B cell (primary cell): ENCODE measurements at regions not wholly inside any gene's neighbourhood (a gene's known extent, or its start where the extent isn't known, plus 50 kb on each side); places are given as distances from the start of the nearest gene placed in this dataset.

Source experiments
- ATAC-seq: fragments of 200-7000 bp; cut with Tn5 transposase; one replicate; pipeline ENCODE4 v1.10.0; 2021; ENCODE audit warnings: low read depth, mild to moderate bottlenecking, moderate number of reproducible peaks, moderate library complexity
- CTCF ChIA-PET: fragments of 350-600 bp; sonication (Branson Sonifier 250); formaldehyde crosslinking; loops from one replicate; lab custom pipeline; 2021; ENCODE audit warnings: antibody characterized with exemption, inconsistent platforms; lab: Charles Lee
- POLR2A ChIA-PET: fragments of 350-600 bp; sonication (Branson Sonifier 250); formaldehyde crosslinking; loops from one replicate; lab custom pipeline; 2021; ENCODE audit warnings: antibody characterized with exemption; lab: Charles Lee
- DNase-seq: peaks from one replicate; pipeline ENCODE4 v3.0.0; 2013
- H2AFZ ChIP-seq: 2 replicates; pipeline ENCODE4 v1.6.1; 2012; ENCODE audit warnings: mild to moderate bottlenecking, low read depth, low read length; ENCODE audit not compliant: insufficient read depth, poor library complexity, severe bottlenecking
- H3K27ac ChIP-seq, 2 donors: 1 replicate in 1 of 2; 2 replicates in 1 of 2; pipeline ENCODE4 v1.5.1; 2012 to 2013; ENCODE audit warnings: low read length in 2 of 2, mild to moderate bottlenecking in 2 of 2, moderate library complexity in 1 of 2
- H3K27me3 ChIP-seq, 4 experiments: fragments of 200-600 bp in 1 of 4; sonication (generic) in 1 of 4; replicated peaks in 1 of 4; 1 replicate in 2 of 4; 2 replicates in 2 of 4; pipeline versions ENCODE4 v1.6.1 to v1.7.0; 2013 to 2016; ENCODE audit warnings: low read length in 3 of 4, mild to moderate bottlenecking in 2 of 4, mixed read lengths in 1 of 4, moderate library complexity in 1 of 4; ENCODE audit not compliant: insufficient read depth in 4 of 4, control insufficient read depth in 3 of 4; ENCODE audit errors: control extremely low read depth in 1 of 4
- H3K36me3 ChIP-seq, 2 experiments: replicated peaks in 1 of 2; 1 replicate in 1 of 2; 2 replicates in 1 of 2; pipeline versions ENCODE4 v1.6.1 to v1.7.1; 2013; ENCODE audit warnings: low read length in 1 of 2; ENCODE audit not compliant: insufficient read depth in 2 of 2, control insufficient read depth in 1 of 2; ENCODE audit errors: control extremely low read depth in 1 of 2, extremely low read depth in 1 of 2
- H3K4me1 ChIP-seq, 2 donors: fragments of 200-600 bp in 1 of 2; sonication (generic) in 1 of 2; 1 replicate in 1 of 2; 2 replicates in 1 of 2; pipeline versions ENCODE4 v1.5.1 to v1.6.1; 2013 to 2017; ENCODE audit warnings: low read length in 2 of 2; ENCODE audit not compliant: control insufficient read depth in 2 of 2, insufficient read depth in 2 of 2
- H3K4me2 ChIP-seq: replicated peaks from 2 replicates; pipeline ENCODE3; 2012; ENCODE audit warnings: mild to moderate bottlenecking, low read depth, low read length; ENCODE audit not compliant: poor library complexity, severe bottlenecking
- H3K4me3 ChIP-seq, 5 experiments: fragments of 200-600 bp in 1 of 5; sonication (generic) in 1 of 5; 1 replicate in 3 of 5; 2 replicates in 2 of 5; pipeline versions ENCODE4 v1.5.1 to v1.7.0; 2011 to 2016; ENCODE audit warnings: low read length in 4 of 5, mild to moderate bottlenecking in 4 of 5, low read depth in 2 of 5, control low read depth in 1 of 5, moderate library complexity in 1 of 5; ENCODE audit not compliant: insufficient read depth in 1 of 5; ENCODE audit errors: control extremely low read depth in 1 of 5, extremely low read depth in 1 of 5
- H3K79me2 ChIP-seq: fragments of 200-600 bp; sonication (generic); one replicate; pipeline ENCODE4 v1.6.0; 2016; ENCODE audit warnings: low read length; ENCODE audit not compliant: control insufficient read depth, insufficient read depth
- H3K9ac ChIP-seq: fragments of 200-600 bp; sonication (generic); 2 replicates; pipeline ENCODE4 v1.6.1; 2017; ENCODE audit warnings: mild to moderate bottlenecking, low read length, moderate library complexity
- H3K9me3 ChIP-seq, 3 donors: one replicate each; pipeline versions ENCODE4 v1.6.1 to v1.7.1; 2013; ENCODE audit warnings: low read length in 2 of 3; ENCODE audit not compliant: control insufficient read depth in 2 of 3, insufficient read depth in 1 of 3; ENCODE audit errors: control extremely low read depth in 1 of 3
- H4K20me1 ChIP-seq: 2 replicates; pipeline ENCODE4 v1.6.0; 2012; ENCODE audit warnings: mild to moderate bottlenecking, low read length; ENCODE audit not compliant: insufficient read depth, control insufficient read depth, poor library complexity, severe bottlenecking
- H3K27ac Mint-ChIP-seq: one replicate; pipeline ENCODE4 v1.8.0; 2021; ENCODE audit warnings: mixed read lengths
- H3K27me3 Mint-ChIP-seq: one replicate; pipeline ENCODE4 v1.8.0; 2021; ENCODE audit warnings: mixed read lengths
- H3K4me1 Mint-ChIP-seq: one replicate; pipeline ENCODE4 v1.8.0; 2021; ENCODE audit warnings: mixed read lengths
- H3K4me3 Mint-ChIP-seq: one replicate; pipeline ENCODE4 v1.8.0; 2021; ENCODE audit warnings: mixed read lengths
- H3K9me3 Mint-ChIP-seq: one replicate; pipeline ENCODE4 v1.8.0; 2022; ENCODE audit warnings: mixed read lengths; ENCODE audit not compliant: insufficient read depth
- CTCF ChIP-seq: fragments of 200-600 bp; IDR thresholded peaks from one replicate; pipeline ENCODE4 v1.8.0; 2022; ENCODE audit warnings: antibody characterized with exemption, mild to moderate bottlenecking
- EZH2 ChIP-seq: IDR thresholded peaks from 2 replicates; pipeline ENCODE4 v1.6.1; 2012; ENCODE audit warnings: borderline replicate concordance, low read depth, mild to moderate bottlenecking, moderate library complexity, low read length; ENCODE audit not compliant: insufficient read depth, poor library complexity, severe bottlenecking
- WGBS: methylation state at CpG from one replicate; pipeline ENCODE4 v1.1.5; 2013; ENCODE audit warnings: missing lambda C conversion rate; ENCODE audit not compliant: insufficient coverage; 5-methylcytosine and 5-hydroxymethylcytosine counted together
- intact Hi-C: fragments of 100-400 bp; cut with micrococcal nuclease; formaldehyde crosslinking; loops from one replicate; pipeline ENCODE4 v1.10.0; 2022

GRCh38 chr6:102742754-102743356 lies 1349.3 kb downstream of the GRIK2 start:
- CTCF ChIA-PET = no interaction called here
- ATAC-seq = no peak
- peaks cover 0 to 3% (median 0%) of the 10 kb centered on the region in 3 donors for H3K9me3 ChIP-seq
- H3K4me1 Mint-ChIP-seq = no peaks in the 10 kb centered on the region
- H3K79me2 ChIP-seq = no peaks in the 10 kb centered on the region
- no peaks in the 10 kb centered on the region for H3K4me1 ChIP-seq
- no peak for TF ChIP-seq EZH2
- no peaks in the 10 kb centered on the region for H3K36me3 ChIP-seq
- H3K9me3 Mint-ChIP-seq = no peaks in the 10 kb centered on the region
- POLR2A ChIA-PET = no interaction called here
- H2AFZ ChIP-seq = no peak overlapping the region
- H3K27ac ChIP-seq = no peak overlapping the region
- intact Hi-C loops = no loop called here
- H3K4me2 ChIP-seq = no peak overlapping the region
- H3K4me3 Mint-ChIP-seq = no peak overlapping the region
- WGBS = no CpG with 5 or more reads among the region's 7 CpGs
- no peak overlapping the region for H3K27ac Mint-ChIP-seq
- H3K27me3 Mint-ChIP-seq = no peaks in the 10 kb centered on the region
- no peaks in the 10 kb centered on the region for H3K27me3 ChIP-seq
- H3K4me3 ChIP-seq = no peak overlapping the region
- no peak for DNase-seq
- no peaks in the 10 kb centered on the region for H4K20me1 ChIP-seq
- no peak overlapping the region for H3K9ac ChIP-seq

- H3K79me2 ChIP-seq = no peaks in the 10 kb centered on the region
- no peaks in the 10 kb centered on the region for H3K27me3 Mint-ChIP-seq
- H3K4me1 Mint-ChIP-seq = no peaks in the 10 kb centered on the region
- no peaks in the 10 kb centered on the region for H3K4me1 ChIP-seq
- H4K20me1 ChIP-seq = no peaks in the 10 kb centered on the region
- no peaks in the 10 kb centered on the region for H3K27me3 ChIP-seq
- H3K27ac ChIP-seq = no peak overlapping the region
- no peak overlapping the region for H3K4me3 ChIP-seq
- DNase-seq = no peak
- H3K4me3 Mint-ChIP-seq = no peak overlapping the region
- TF ChIP-seq EZH2 (no peak), CTCF (no peak)
- 50% methylated on average over 3 of the region's 4 CpGs for WGBS
- H3K27ac Mint-ChIP-seq = no peak overlapping the region
- no peak for ATAC-seq
- no peak overlapping the region for H3K9ac ChIP-seq
- H3K9me3 ChIP-seq = peaks cover 0 to 3% (median 0%) of the 10 kb centered on the region in 3 donors
- H3K9me3 Mint-ChIP-seq = no peaks in the 10 kb centered on the region
- H3K4me2 ChIP-seq = no peak overlapping the region
- no peak overlapping the region for H2AFZ ChIP-seq
- ChIA-PET CTCF (no interaction called here), POLR2A (no interaction called here)
- intact Hi-C loops = no loop called here
- no peaks in the 10 kb centered on the region for H3K36me3 ChIP-seq
Measured at GRCh38 chr6:102742028-102742427, 1348.5 kb downstream of the GRIK2 start.
